ENCODE measurements at regions not wholly inside any gene's neighbourhood (a gene's known extent, or its start where the extent isn't known, plus 50 kb on each side); places are given as distances from the start of the nearest gene placed in this dataset.
"Not testable (repeated sequence)": the region's sequence is repeated elsewhere in the genome, so short reads cannot be mapped to it uniquely, and the experiment has no call there.

- no peak for DNase-seq
Observed at GRCh38 chr3:4158329-4158728, 144.8 kb upstream of the SETMAR start.

GRCh38 chr3:4162096-4162495, 141.1 kb upstream of the SETMAR start:
- no peak for DNase-seq

GRCh38 chr3:4163011-4163410, 140.2 kb upstream of the SETMAR start:
- no peak for DNase-seq

GRCh38 chr3:4166540-4166939, 136.6 kb upstream of the SETMAR start:
- DNase-seq = no peak

GRCh38 chr3:4167230-4167629, 135.9 kb upstream of the SETMAR start:
- DNase-seq = not testable (repeated sequence)

DNA sequence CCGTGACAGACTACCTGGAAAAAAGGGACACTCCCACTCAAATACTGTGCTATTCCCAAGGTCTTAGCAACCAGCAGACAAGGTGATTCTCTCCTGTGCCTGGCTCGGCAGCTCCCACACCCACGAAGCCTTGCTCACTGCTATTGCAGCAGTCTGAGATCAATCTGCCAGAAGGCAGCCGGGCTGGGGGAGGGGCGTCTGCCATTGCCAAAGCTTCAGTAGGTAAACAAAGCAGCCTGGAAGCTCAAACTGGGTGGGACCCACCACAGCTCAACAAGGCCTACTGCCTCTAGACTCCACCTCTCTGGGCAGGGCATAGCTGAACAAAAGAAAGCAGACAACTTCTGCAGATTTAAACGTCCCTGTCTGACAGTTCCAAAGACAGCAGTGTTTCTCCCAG, 128.4 kb upstream of the SETMAR start:
- DNase-seq = no peak

DNA sequence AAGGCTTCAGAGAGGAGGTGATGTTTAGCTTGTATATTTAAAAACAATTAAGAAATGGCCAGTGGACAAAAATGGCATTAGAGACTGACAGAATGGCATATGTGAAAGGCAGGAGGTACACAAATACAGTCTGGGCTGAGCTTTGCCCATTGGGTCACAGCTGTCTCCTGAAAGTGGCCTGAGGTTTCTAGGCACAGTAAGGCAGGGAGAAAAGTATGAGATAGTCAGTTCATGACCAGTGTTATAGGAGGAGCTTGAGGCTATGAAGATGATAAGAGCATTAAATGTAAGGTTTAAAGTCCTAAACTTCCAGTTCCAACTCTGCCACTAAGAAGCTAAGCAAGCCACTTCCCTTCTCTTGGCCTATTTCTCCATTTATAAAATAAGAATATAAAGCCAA, 111.2 kb upstream of the SETMAR start:
- DNase-seq = no peak

DNA sequence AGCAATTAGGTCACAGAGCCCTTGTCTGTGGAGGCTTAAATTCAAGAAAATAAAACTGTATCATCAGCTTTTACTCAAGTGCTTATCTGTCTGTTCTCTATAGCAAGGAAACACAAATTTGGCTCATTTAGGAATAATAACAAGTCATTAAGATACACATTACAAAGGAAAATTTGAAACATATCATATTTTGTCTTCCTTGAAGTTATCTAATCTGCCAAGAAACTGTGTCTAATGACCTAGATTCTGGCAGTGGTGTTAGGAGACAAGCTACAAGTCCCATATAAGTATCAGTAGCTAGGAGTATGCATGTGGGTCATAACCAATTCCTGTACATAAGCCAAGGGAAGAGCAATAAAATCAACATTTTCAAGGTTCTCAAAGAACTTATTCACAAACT, 108.2 kb upstream of the SETMAR start:
- no peak for DNase-seq

- DNase-seq = no peak
Observed at GRCh38 chr3:4196506-4197147, 106.5 kb upstream of the SETMAR start.

GRCh38 chr3:4197670-4198069, 105.5 kb upstream of the SETMAR start:
- DNase-seq = no peak

GRCh38 chr3:4198491-4198890, 104.7 kb upstream of the SETMAR start:
- DNase-seq = no peak

- DNase-seq = not testable (repeated sequence)
Observed at GRCh38 chr3:4204776-4205175, 98.4 kb upstream of the SETMAR start.

- DNase-seq = no peak
Observed at GRCh38 chr3:4207672-4208071, 95.5 kb upstream of the SETMAR start.

DNA sequence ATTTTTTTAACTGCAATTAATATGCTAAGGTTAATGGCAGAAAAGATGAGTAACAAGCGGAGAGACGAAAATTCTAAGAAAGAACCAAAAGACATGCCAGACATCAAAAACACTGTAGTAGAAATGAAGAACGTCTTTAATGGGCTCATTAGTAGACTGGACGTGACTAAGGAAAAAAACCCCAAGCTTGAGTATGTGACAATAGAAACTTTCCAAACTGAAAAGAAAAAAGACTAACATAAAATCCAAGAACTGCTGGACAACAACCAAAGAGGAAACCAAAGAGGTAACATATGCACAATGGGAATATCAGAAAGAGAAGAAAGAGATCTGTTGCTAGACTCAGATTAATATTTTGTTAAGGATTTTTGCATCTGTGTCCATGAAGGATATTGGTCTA, 94.6 kb upstream of the SETMAR start:
- no peak for DNase-seq

- DNase-seq = no peak
Observed at GRCh38 chr3:4211610-4212009, 91.6 kb upstream of the SETMAR start.

DNA sequence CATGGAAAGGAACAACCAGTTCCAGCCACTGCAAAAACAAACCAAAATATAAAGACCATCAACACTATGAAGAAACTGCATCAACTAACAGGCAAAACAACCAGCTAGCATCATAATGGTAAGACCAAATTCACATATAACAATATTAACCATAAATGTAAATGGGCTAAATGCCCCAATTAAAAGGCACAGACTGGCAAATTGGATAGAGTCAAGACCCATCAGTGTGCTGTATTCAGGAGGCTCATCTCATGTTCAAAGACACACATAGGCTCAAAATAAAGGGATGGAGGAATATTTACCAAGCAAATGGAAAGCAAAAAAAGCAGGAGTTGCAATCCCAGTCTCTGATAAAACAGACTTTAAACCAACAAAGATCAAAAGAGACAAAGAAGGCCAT, 89.7 kb upstream of the SETMAR start:
- not testable (repeated sequence) for DNase-seq

- not testable (repeated sequence) for DNase-seq
Observed at GRCh38 chr3:4216974-4217373, 86.2 kb upstream of the SETMAR start.

DNA sequence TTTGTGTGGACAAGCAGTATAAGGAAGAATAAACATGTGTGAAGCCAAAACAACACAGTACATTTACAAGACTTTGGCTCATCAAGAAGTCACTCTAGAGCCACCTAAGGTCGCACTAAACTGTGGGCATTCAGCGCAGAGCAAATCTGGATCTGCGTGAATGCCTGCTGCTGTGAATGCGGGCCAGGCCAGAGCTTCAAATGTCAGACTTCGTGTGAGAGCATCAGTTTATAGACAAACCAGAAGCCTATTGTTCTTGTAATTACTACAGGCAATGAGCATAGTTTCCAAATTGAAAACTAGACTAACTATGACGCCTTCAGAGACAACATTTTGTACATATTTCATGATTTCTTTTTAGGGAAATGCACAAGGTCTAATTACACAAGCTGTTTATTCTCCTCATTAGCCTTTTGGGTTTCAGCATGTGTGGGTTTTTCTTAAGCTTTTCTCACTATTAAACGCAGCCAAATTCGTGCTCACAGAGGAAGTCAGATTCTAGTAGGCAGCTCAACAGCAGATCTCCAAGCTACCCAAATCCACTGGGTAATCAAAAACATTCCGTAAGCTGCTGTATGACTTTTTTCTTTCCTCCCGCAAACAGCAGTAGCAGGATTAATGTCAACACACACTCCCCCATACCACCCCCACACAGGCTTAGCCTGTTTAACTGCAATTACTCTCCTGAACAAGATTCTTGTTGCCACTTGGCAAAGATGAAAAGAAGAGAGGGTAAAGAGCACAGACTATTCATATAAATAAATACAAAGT, 84.5 kb upstream of the SETMAR start:
- DNase-seq = no peak

- no peak for DNase-seq
Observed at GRCh38 chr3:4219227-4219568, 84.0 kb upstream of the SETMAR start.

DNA sequence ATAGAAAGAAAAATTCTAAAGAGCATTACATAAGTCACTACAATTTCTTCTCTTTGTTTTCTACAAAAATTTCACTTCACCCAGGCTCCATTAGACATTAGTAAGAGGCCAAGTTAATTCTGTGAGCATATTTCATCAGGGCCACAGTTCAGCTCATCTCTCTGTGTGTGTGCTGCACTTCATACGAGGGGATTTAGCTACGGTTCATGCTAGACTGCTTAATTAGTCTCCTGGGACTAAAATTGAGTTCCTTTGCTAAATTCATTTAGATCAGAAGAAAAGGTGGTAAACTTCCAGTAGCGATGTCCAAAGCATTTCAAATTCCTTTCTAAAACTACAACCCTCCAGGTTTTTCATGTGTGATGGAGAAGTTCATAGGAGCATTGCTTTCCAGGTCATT, 83.1 kb upstream of the SETMAR start:
- no peak for DNase-seq

DNA sequence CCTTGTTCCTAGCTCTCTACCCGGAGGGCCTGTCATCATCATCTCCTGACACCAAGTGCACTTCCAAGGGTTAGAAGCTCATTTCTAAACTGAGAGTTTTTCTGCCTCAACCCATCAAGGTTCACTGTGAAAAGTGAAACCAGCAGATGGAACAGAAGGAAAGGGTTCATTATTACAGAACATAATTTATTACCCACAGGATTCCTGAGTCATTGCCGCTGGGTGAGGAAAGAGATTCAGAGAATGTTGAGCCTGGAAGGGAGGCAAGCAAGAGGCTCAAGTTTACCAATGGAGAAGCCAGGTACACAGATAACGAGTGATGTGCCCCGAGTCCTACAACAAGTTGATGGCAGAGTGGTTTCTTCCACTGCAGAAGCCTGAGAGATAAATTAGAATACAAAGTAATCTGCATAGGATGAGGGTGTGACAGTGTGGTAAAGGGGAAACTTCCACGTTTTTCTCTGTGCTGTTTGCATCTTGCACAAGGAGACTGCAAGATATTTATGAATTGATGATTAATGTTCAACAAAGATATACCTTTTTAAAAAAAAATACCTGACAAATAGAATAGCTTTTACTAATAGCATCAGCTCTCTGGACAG, 80.5 kb upstream of the SETMAR start:
- DNase-seq = no peak

DNA sequence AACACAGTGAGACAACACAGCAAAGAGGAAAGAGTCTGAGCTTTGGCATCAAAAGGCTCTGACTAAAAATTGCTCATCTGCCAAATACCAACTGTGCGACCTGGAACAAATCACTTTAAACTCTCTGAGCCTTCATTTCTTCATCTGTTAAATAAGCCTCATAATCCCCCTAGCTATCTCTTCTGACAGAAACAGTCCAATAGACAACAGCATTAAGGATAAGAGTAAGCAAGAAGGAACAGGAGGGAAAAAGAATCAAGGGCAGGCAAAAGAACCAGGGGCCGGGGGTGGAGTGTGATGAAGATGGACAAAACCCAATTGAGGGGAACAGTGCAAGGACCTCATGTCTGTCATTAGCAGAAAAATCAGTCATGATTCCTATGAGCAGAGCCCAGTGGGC, 79.4 kb upstream of the SETMAR start:
- DNase-seq = no peak

- no peak for DNase-seq
Observed at GRCh38 chr3:4224331-4224730, 78.8 kb upstream of the SETMAR start.

GRCh38 chr3:4225005-4225471, 78.1 kb upstream of the SETMAR start:
- no peak for DNase-seq
